CD4-positive, alpha-beta memory T cell (primary cell): ENCODE measurements at regions not wholly inside any gene's neighbourhood (a gene's known extent, or its start where the extent isn't known, plus 50 kb on each side); places are given as distances from the start of the nearest gene placed in this dataset.

Experiments
- CTCF ChIA-PET: fragments of 350-600 bp; sonication (Branson Sonifier 250); formaldehyde crosslinking; loops from one replicate; lab custom pipeline; 2021; ENCODE audit warnings: inconsistent platforms; ENCODE audit not compliant: partially characterized antibody; lab: Charles Lee
- POLR2A ChIA-PET: fragments of 350-600 bp; sonication (Branson Sonifier 250); formaldehyde crosslinking; loops from one replicate; lab custom pipeline; 2021; ENCODE audit not compliant: partially characterized antibody; lab: Charles Lee
- DNase-seq, 5 donors: peaks; one replicate each; pipeline versions ENCODE4 v3.0.0 to v3.0.0-alpha.2; 2020 to 2022; ENCODE audit warnings: mixed read lengths in 1 of 5
- H3K27ac ChIP-seq: one replicate; pipeline ENCODE4 v1.7.0; 2013; ENCODE audit warnings: low read depth, low read length
- H3K27me3 ChIP-seq: 2 replicates; pipeline ENCODE4 v1.7.0; 2013; ENCODE audit warnings: mild to moderate bottlenecking, low read length, moderate library complexity; ENCODE audit not compliant: insufficient read depth
- H3K36me3 ChIP-seq: 2 replicates; pipeline ENCODE4 v1.7.0; 2013; ENCODE audit warnings: mild to moderate bottlenecking, low read length, moderate library complexity; ENCODE audit not compliant: insufficient read depth
- H3K4me1 ChIP-seq: 2 replicates; pipeline ENCODE4 v1.7.0; 2013; ENCODE audit warnings: mild to moderate bottlenecking, low read length, moderate library complexity; ENCODE audit not compliant: insufficient read depth
- H3K4me3 ChIP-seq, 2 donors: one replicate each; pipeline ENCODE4 v1.7.0; 2013; ENCODE audit warnings: low read length in 2 of 2, mild to moderate bottlenecking in 1 of 2
- H3K9me3 ChIP-seq, 2 donors: one replicate each; pipeline ENCODE4 v1.7.0; 2013; ENCODE audit warnings: low read length in 2 of 2, control low read depth in 1 of 2; ENCODE audit not compliant: control insufficient read depth in 1 of 2
- H3K27ac Mint-ChIP-seq, 7 donors: one replicate each; pipeline ENCODE4 v1.8.0; 2020 to 2021; ENCODE audit warnings: mixed read lengths in 7 of 7, mild to moderate bottlenecking in 6 of 7, inconsistent platforms in 3 of 7, moderate library complexity in 3 of 7
- H3K27me3 Mint-ChIP-seq, 2 donors: one replicate each; pipeline ENCODE4 v1.8.0; 2020 to 2021; ENCODE audit warnings: mixed read lengths in 2 of 2
- H3K36me3 Mint-ChIP-seq, 2 donors: one replicate each; pipeline ENCODE4 v1.8.0; 2020 to 2021; ENCODE audit warnings: mixed read lengths in 2 of 2, inconsistent platforms in 1 of 2, mild to moderate bottlenecking in 1 of 2
- H3K4me1 Mint-ChIP-seq, 4 donors: one replicate each; pipeline ENCODE4 v1.8.0; 2020 to 2021; ENCODE audit warnings: mixed read lengths in 4 of 4, mild to moderate bottlenecking in 1 of 4
- H3K4me3 Mint-ChIP-seq, 8 donors: one replicate each; pipeline ENCODE4 v1.8.0; 2020 to 2021; ENCODE audit warnings: mixed read lengths in 8 of 8, mild to moderate bottlenecking in 7 of 8, moderate library complexity in 6 of 8, inconsistent platforms in 3 of 8
- H3K9me3 Mint-ChIP-seq, 8 donors: one replicate each; pipeline ENCODE4 v1.8.0; 2020 to 2021; ENCODE audit warnings: mixed read lengths in 8 of 8, mild to moderate bottlenecking in 5 of 8, inconsistent platforms in 3 of 8, moderate library complexity in 1 of 8
- intact Hi-C: fragments of 100-400 bp; cut with micrococcal nuclease; formaldehyde crosslinking; loops from one replicate; pipeline ENCODE4 v1.15.1; 2023

DNA sequence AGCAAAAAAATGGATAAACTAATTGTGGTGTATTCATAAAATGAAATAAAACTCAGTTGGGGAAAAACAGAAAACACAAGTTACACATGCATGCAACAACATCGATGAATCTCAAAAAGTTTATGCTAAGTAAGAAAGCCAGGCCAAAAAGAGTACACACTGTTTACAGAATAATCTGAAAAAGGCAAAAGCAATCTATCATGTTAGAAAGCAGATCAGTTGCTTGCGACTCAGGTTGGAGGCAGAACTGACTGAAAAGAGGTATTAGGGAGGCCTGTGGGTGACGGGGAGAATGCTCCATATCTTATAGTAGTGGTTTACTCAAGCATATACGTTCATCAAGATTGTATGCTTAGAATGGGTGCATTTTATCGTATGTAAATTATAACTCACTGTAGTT lies 119.2 kb downstream of the ARRDC3 start:
- Mint-ChIP-seq H3K36me3 (no peaks in the 10 kb centered on the region), H3K9me3 (no peaks in the 10 kb centered on the region), H3K27me3 (peaks cover 0 to 4% of the 10 kb centered on the region in 2 donors), H3K4me3 (no peak overlapping the region), H3K4me1 (peaks cover 6 to 15% (median 8%) of the 10 kb centered on the region in 4 donors), H3K27ac (no peak overlapping the region)
- no peak for DNase-seq
- no peak overlapping the region for H3K27ac ChIP-seq
- CTCF ChIA-PET: interaction anchor here (0.9 kb wide), 1 partner anchor 121 kb away, joined by 3 read pairs; no protein-coding TSS in a partner anchor
- H3K4me3 ChIP-seq: no peak overlapping the region
- no peaks in the 10 kb centered on the region for H3K27me3 ChIP-seq
- peaks cover 7% of the 10 kb centered on the region for H3K4me1 ChIP-seq
- H3K36me3 ChIP-seq: no peaks in the 10 kb centered on the region
- intact Hi-C loops: no loop called here
- POLR2A ChIA-PET: no interaction called here
- H3K9me3 ChIP-seq: no peaks in the 10 kb centered on the region

DNA sequence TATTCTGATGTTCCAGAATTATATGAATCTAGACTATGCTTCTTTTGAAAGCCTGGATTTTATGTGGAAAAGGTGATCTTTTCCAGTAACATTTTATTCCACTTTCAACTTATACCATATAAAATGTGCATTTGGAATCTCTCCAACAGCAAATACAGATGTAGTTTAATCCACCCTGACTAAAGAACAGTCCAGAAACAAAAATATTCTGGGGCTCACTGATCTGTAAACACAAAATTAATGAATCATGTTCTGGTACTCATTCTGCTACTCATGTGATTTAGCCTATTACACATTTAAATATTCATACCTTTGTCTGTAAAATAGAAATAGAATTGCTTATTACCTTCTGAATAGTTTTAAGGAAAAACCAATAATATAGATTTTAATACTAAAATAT lies 125.8 kb downstream of the ARRDC3 start:
- ChIA-PET POLR2A (no interaction called here), CTCF (no interaction called here)
- no peak overlapping the region for H3K27ac ChIP-seq
- Mint-ChIP-seq H3K36me3 (no peaks in the 10 kb centered on the region), H3K4me3 (no peak overlapping the region), H3K4me1 (no peaks in the 10 kb centered on the region), H3K27me3 (peaks cover 0 to 4% of the 10 kb centered on the region in 2 donors), H3K9me3 (no peaks in the 10 kb centered on the region), H3K27ac (no peak overlapping the region)
- intact Hi-C loops: no loop called here
- DNase-seq: no peak
- no peaks in the 10 kb centered on the region for H3K36me3 ChIP-seq
- no peaks in the 10 kb centered on the region for H3K9me3 ChIP-seq
- H3K4me1 ChIP-seq: no peaks in the 10 kb centered on the region
- H3K4me3 ChIP-seq: no peak overlapping the region
- no peaks in the 10 kb centered on the region for H3K27me3 ChIP-seq

DNA sequence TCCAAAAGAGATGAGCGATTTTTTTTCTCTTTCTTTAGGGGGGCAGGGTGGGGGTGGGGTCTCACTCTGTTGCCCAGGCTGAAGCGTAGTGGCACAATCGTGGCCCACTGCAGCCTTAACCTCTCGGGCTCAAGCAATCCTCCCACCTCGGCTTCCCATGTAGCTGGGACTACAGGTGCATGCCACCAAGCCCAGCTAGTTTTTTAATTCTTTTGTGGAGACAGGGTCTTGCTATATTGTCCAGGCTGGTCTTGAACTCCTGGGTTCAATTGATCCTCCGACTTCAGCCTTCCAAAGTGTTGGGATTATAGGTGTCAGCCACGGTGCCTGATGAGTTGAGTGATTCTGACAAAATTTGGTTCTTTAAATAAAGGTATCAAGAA lies 127.0 kb downstream of the ARRDC3 start:
- H3K4me1 Mint-ChIP-seq: no peaks in the 10 kb centered on the region
- Histone ChIP-seq H3K4me1 (no peaks in the 10 kb centered on the region), H3K27me3 (no peaks in the 10 kb centered on the region), H3K36me3 (no peaks in the 10 kb centered on the region), H3K9me3 (no peaks in the 10 kb centered on the region), H3K4me3 (no peak overlapping the region), H3K27ac (no peak overlapping the region)
- intact Hi-C loops: no loop called here
- H3K27me3 Mint-ChIP-seq: peaks cover 0 to 4% of the 10 kb centered on the region in 2 donors
- H3K36me3 Mint-ChIP-seq: no peaks in the 10 kb centered on the region
- ChIA-PET CTCF (no interaction called here), POLR2A (no interaction called here)
- H3K9me3 Mint-ChIP-seq: no peaks in the 10 kb centered on the region
- H3K27ac Mint-ChIP-seq: no peak overlapping the region
- DNase-seq: no peak
- no peak overlapping the region for H3K4me3 Mint-ChIP-seq

DNA sequence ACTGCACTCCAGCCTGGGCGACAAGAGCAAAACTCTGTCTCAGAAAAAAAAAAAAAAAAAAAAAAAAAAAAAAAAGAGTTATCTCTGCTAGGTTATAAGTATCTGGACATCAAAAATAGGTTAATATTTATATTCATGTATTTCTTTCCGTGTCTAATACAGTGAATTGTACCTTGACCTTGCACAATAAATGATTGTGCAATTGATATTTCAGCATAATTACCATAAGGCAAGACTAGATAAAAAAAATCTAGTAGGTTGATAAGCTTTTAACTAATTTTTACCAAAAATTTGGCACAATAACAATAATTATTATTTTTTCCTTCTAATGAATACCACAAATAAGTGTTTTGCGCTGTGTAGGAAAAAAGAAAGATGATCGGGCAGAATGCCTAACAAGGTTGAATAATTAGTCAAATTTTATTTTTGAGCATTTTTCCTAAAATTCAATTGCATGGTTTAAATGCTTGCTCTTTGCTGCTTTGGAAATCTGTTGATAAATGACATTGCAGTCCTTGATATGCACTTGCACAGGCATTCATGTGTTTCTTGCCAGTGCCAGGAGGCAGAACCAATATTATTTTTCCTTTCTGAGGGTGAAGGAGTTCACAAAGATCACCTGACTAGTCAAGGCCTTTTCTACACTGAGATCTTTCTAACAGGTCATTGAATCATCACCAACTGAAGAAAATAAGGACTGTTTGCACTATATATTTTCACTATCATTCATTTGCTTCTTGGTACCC lies 127.5 kb downstream of the ARRDC3 start:
- Mint-ChIP-seq H3K27ac (no peak overlapping the region), H3K36me3 (no peaks in the 10 kb centered on the region), H3K4me3 (no peak overlapping the region), H3K9me3 (no peaks in the 10 kb centered on the region), H3K4me1 (no peaks in the 10 kb centered on the region), H3K27me3 (peaks cover 0 to 4% of the 10 kb centered on the region in 2 donors)
- intact Hi-C loops: no loop called here
- no peaks in the 10 kb centered on the region for H3K36me3 ChIP-seq
- H3K27me3 ChIP-seq: no peaks in the 10 kb centered on the region
- H3K4me3 ChIP-seq: no peak overlapping the region
- ChIA-PET CTCF (no interaction called here), POLR2A (no interaction called here)
- no peaks in the 10 kb centered on the region for H3K4me1 ChIP-seq
- no peak for DNase-seq
- H3K27ac ChIP-seq: no peak overlapping the region
- no peaks in the 10 kb centered on the region for H3K9me3 ChIP-seq

DNA sequence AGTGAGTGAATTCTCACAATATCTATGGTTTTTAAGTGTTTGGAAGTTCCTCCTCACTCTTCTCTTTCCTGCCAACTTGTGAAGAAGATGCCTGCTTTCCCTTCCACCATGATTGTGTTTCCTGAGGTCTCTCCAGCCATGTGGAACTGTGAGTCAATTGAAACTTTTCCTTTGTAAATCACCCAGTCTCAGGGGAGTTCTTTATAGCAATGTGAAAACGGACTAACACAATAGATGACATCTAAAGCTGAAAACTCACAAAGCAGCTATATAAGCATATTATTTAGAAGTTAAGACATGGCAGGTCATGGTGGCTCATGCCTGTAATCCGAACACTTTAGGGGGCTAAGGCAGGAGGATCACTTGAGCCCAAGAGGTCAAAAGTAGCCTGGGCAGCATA lies 130.2 kb downstream of the ARRDC3 start:
- Mint-ChIP-seq H3K27me3 (no peaks in the 10 kb centered on the region), H3K4me1 (no peaks in the 10 kb centered on the region), H3K9me3 (peaks cover 0 to 6% (median 0%) of the 10 kb centered on the region in 8 donors), H3K4me3 (no peak overlapping the region), H3K27ac (no peak overlapping the region), H3K36me3 (no peaks in the 10 kb centered on the region)
- Histone ChIP-seq H3K27ac (no peak overlapping the region), H3K27me3 (no peaks in the 10 kb centered on the region), H3K4me1 (no peaks in the 10 kb centered on the region), H3K36me3 (no peaks in the 10 kb centered on the region), H3K9me3 (no peaks in the 10 kb centered on the region), H3K4me3 (no peak overlapping the region)
- ChIA-PET POLR2A (no interaction called here), CTCF (interaction anchor here (1.0 to 1.6 kb wide), 2 partner anchors 19 to 133 kb away, joined by 3 to 4 read pairs; no protein-coding TSS in a partner anchor)
- intact Hi-C loops: no loop called here
- no peak for DNase-seq

DNA sequence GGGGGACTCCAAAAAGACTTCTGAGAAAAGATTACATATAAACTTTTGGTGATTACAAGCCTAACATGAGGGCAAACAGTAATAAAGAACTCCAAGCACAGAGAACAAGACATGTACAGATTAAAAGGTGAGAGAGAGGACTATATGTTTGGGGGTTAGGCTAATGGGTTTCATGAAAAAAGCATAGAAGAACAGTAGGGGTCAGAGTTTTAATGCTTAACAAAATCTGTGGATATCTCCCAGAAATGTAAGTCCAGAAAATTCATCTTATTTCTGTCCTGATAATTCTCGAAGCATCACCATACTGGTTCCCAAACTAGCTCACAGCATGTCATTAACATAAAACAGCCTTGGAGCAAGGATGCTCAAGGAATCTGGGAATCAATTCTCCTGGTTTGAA lies 137.2 kb downstream of the ARRDC3 start:
- Histone ChIP-seq H3K4me3 (no peak overlapping the region), H3K27ac (no peak overlapping the region), H3K9me3 (no peaks in the 10 kb centered on the region), H3K4me1 (no peaks in the 10 kb centered on the region), H3K27me3 (no peaks in the 10 kb centered on the region), H3K36me3 (no peaks in the 10 kb centered on the region)
- peaks cover 5 to 23% (median 10%) of the 10 kb centered on the region in 8 donors for H3K9me3 Mint-ChIP-seq
- DNase-seq: no peak
- peaks cover 0 to 1% of the 10 kb centered on the region in 2 donors for H3K27me3 Mint-ChIP-seq
- no peak overlapping the region for H3K4me3 Mint-ChIP-seq
- no peak overlapping the region for H3K27ac Mint-ChIP-seq
- H3K4me1 Mint-ChIP-seq: peaks cover 0 to 5% (median 0%) of the 10 kb centered on the region in 4 donors
- POLR2A ChIA-PET: interaction anchor here (2.3 to 2.7 kb wide), 2 partner anchors 134 to 138 kb away, joined by 7 to 15 read pairs; partner anchors contain the start of gene ARRDC3
- CTCF ChIA-PET: interaction anchor here (1.4 to 8.3 kb wide), 3 partner anchors 23 to 138 kb away, joined by 4 to 61 read pairs (median 5); partner anchors contain the start of gene ARRDC3
- peaks cover 3 to 5% of the 10 kb centered on the region in 2 donors for H3K36me3 Mint-ChIP-seq
- intact Hi-C loops: no loop called here

DNA sequence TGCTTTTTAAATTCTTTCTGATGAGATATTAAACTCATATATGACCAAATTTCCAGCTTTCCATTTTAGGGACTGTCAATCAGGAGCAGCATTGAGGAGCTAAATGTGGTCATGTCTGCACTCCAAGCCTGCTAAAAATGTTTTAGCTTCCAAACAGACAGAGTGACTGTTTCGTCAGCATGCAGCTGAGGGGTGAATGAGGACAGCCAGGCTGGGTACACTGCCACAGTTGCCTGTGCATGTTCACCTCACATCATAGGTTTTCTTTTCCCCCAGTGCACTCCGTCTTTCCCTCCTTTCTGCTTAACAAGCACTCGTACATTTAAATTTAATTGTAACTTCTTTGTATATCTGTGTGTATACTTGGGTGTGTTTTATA lies 138.1 kb downstream of the ARRDC3 start:
- H3K9me3 ChIP-seq: no peaks in the 10 kb centered on the region
- H3K4me1 ChIP-seq: no peaks in the 10 kb centered on the region
- Mint-ChIP-seq H3K4me1 (peaks cover 0 to 5% (median 0%) of the 10 kb centered on the region in 4 donors), H3K4me3 (no peak overlapping the region), H3K9me3 (peaks cover 5 to 21% (median 10%) of the 10 kb centered on the region in 8 donors), H3K27ac (no peak overlapping the region), H3K36me3 (peaks cover 3 to 5% of the 10 kb centered on the region in 2 donors), H3K27me3 (peaks cover 0 to 1% of the 10 kb centered on the region in 2 donors)
- POLR2A ChIA-PET: interaction anchor here (2.3 to 2.7 kb wide), 2 partner anchors 135 to 139 kb away, joined by 7 to 15 read pairs; partner anchors contain the start of gene ARRDC3
- no peak overlapping the region for H3K27ac ChIP-seq
- no peaks in the 10 kb centered on the region for H3K36me3 ChIP-seq
- CTCF ChIA-PET: interaction anchor here (0.8 to 8.3 kb wide), 4 partner anchors 12 to 174 kb away, joined by 4 to 61 read pairs (median 4); partner anchors contain the start of gene ARRDC3
- no peak for DNase-seq
- intact Hi-C loops: no loop called here
- no peak overlapping the region for H3K4me3 ChIP-seq
- no peaks in the 10 kb centered on the region for H3K27me3 ChIP-seq
